Esophagus muscularis mucosa (tissue), 4 donors: ENCODE measurements at regions not wholly inside any gene's neighbourhood (a gene's known extent, or its start where the extent isn't known, plus 50 kb on each side); places are given as distances from the start of the nearest gene placed in this dataset.

Source experiments
- DNase-seq: peaks from one replicate; pipeline ENCODE4 v3.0.0-alpha.2; 2017; ENCODE audit errors: extremely low spot score
- H3K27ac ChIP-seq, 4 donors: fragments of 200-600 bp; sonication (generic); replicated peaks in 1 of 4; 1 replicate in 3 of 4; 2 replicates in 1 of 4; pipeline ENCODE4 v1.5.1; 2016 to 2019; ENCODE audit warnings: mild to moderate bottlenecking in 1 of 4
- H3K27me3 ChIP-seq, 4 donors: fragments of 200-600 bp; sonication (generic); one replicate each; pipeline versions ENCODE4 v1.5.1 to v1.6.0; 2016 to 2019
- H3K36me3 ChIP-seq, 4 donors: fragments of 200-600 bp; sonication (generic); one replicate each; pipeline ENCODE4 v1.5.1; 2016 to 2019
- H3K4me1 ChIP-seq, 4 donors: fragments of 200-600 bp; sonication (generic); one replicate each; pipeline ENCODE4 v1.5.1; 2016 to 2019
- H3K4me3 ChIP-seq, 4 donors: fragments of 200-600 bp; sonication (generic); 1 replicate in 2 of 4; 2 replicates in 2 of 4; pipeline ENCODE4 v1.5.1; 2016 to 2019; ENCODE audit warnings: mild to moderate bottlenecking in 4 of 4, moderate library complexity in 1 of 4
- H3K9me3 ChIP-seq, 4 donors: fragments of 200-600 bp; sonication (generic); 1 replicate in 3 of 4; 2 replicates in 1 of 4; pipeline ENCODE4 v1.5.1; 2016 to 2019
- CTCF ChIP-seq, 3 experiments: fragments of 200-600 bp in 2 of 3; fragments of 450-650 bp in 1 of 3; sonication (generic) in 2 of 3; IDR thresholded peaks; one replicate each; pipeline ENCODE4 v1.5.1; 2017 to 2019; ENCODE audit warnings: antibody characterized with exemption in 3 of 3, mild to moderate bottlenecking in 2 of 3, moderate library complexity in 1 of 3
- EP300 ChIP-seq: sonication (generic); formaldehyde crosslinking; IDR thresholded peaks from one replicate; pipeline ENCODE4 v1.6.1; 2017; ENCODE audit warnings: antibody characterized with exemption
- POLR2A ChIP-seq: fragments of 450-650 bp; IDR thresholded peaks from one replicate; pipeline ENCODE4 v1.6.1; 2017; ENCODE audit warnings: antibody characterized with exemption, moderate library complexity, mild to moderate bottlenecking, low read depth
- POLR2AphosphoS5 ChIP-seq, 2 donors: sonication (generic); formaldehyde crosslinking; IDR thresholded peaks; one replicate each; pipeline ENCODE4 v1.6.1; 2017; ENCODE audit warnings: antibody characterized with exemption in 2 of 2
- WGBS: methylation state at CpG from one replicate; pipeline ENCODE4 v1.1.5; 2018; 5-methylcytosine and 5-hydroxymethylcytosine counted together
- intact Hi-C: fragments of 100-400 bp; cut with DNase I; formaldehyde crosslinking; loops from one replicate; pipeline ENCODE4 v1.15.1; 2023

DNA sequence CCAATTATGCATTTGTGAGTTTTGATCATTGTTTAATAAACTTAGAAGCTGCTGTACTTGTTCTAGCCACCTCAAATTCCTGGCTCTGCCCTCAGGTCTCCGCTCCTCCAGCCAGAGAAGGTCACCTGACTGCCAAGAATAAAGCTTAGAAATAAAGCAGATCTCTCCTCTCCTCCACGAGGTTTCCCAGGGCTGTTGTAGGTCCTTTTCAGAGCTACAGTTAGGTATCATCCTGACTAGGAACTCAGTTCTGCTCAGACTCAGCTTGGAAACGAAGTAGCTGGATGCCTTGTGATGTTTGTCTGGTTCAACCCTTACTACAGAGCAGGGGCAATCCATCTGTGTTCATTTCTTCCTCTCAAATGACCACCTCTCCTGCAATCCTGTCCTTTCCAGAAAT is 79.1 kb upstream of the RAPGEF2 start:
- TF ChIP-seq EP300 (no peak), CTCF (IDR thresholded peaks at IDR 0.05) (no peak), POLR2AphosphoS5 (IDR thresholded peaks at IDR 0.05) (peak in 1 of 2 donors; percentile 52), POLR2A (no peak)
- 36% methylated on average over 3 of the region's 3 CpGs for WGBS
- H3K36me3 ChIP-seq: no peaks in the 10 kb centered on the region
- intact Hi-C loops: no loop called here
- H3K9me3 ChIP-seq: no peaks in the 10 kb centered on the region
- H3K4me3 ChIP-seq: no peak overlapping the region
- peaks cover 10 to 14% (median 12%) of the 10 kb centered on the region in 4 donors for H3K4me1 ChIP-seq
- peak overlapping the region in 3 of 4 donors; percentile 21 to 58 (median 57) for H3K27ac ChIP-seq
- H3K27me3 ChIP-seq: no peaks in the 10 kb centered on the region
- no peak for DNase-seq

DNA sequence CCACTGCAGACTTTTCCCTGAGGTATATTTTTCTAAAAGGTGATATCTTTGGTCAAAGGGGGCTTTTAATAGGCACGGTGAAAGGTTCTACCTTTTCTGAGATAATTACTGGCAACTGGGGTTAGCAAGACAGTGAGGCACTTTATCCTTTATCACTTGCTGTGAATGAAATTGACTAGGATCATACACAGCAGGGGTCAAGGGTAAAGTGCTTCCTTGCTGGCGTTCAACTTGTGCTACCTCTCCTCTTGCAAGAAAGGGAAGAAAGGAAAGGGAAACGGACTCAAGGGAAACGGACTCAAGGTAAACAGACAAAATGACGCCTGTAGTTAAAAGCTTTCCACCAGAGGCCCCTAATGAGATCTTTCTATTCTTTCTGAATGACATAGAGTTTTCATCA is 78.6 kb upstream of the RAPGEF2 start:
- Histone ChIP-seq H3K36me3 (no peaks in the 10 kb centered on the region), H3K4me1 (peaks cover 10 to 14% (median 12%) of the 10 kb centered on the region in 4 donors), H3K4me3 (no peak overlapping the region), H3K27me3 (no peaks in the 10 kb centered on the region), H3K9me3 (no peaks in the 10 kb centered on the region), H3K27ac (peak overlapping the region in 2 of 4 donors; percentile 57 to 58)
- TF ChIP-seq POLR2AphosphoS5 (IDR thresholded peaks at IDR 0.05): no peak
- TF ChIP-seq CTCF (IDR thresholded peaks at IDR 0.05): no peak
- no peak for TF ChIP-seq EP300
- TF ChIP-seq POLR2A: no peak
- DNase-seq: no peak
- intact Hi-C loops: no loop called here
- WGBS: 68% methylated on average over 5 of the region's 5 CpGs

DNA sequence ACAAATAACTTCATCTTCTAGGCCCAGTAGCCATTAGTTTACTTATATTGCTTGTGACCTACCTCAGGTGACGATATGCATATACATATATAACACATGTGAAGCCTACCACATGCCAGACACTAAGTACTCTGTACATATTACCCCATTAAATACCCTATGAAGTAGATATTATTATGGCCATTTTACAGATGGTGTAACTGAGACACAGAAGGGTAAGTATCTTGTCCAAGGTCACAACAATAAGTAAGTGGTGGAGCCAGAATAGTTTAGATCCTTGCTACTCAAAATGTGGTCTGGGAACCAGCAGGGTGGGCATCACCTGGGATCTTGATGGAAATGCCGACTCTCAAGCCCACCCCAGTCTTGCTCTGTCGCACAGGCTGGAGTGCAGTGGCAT is 78.1 kb upstream of the RAPGEF2 start:
- no peaks in the 10 kb centered on the region for H3K27me3 ChIP-seq
- intact Hi-C loops: no loop called here
- H3K4me1 ChIP-seq: peaks cover 10 to 14% (median 12%) of the 10 kb centered on the region in 4 donors
- H3K9me3 ChIP-seq: no peaks in the 10 kb centered on the region
- no peaks in the 10 kb centered on the region for H3K36me3 ChIP-seq
- no peak for DNase-seq
- H3K4me3 ChIP-seq: no peak overlapping the region
- TF ChIP-seq POLR2AphosphoS5 (IDR thresholded peaks at IDR 0.05) (no peak), EP300 (no peak), CTCF (IDR thresholded peaks at IDR 0.05) (no peak), POLR2A (no peak)
- WGBS: 97% methylated on average over 3 of the region's 3 CpGs
- H3K27ac ChIP-seq: no peak overlapping the region

GRCh38 chr4:159026329-159026728 is 76.5 kb upstream of the RAPGEF2 start:
- DNase-seq: no peak
- H3K36me3 ChIP-seq: no peaks in the 10 kb centered on the region
- no peaks in the 10 kb centered on the region for H3K27me3 ChIP-seq
- TF ChIP-seq POLR2A (no peak), CTCF (IDR thresholded peaks at IDR 0.05) (no peak), EP300 (no peak), POLR2AphosphoS5 (IDR thresholded peaks at IDR 0.05) (no peak)
- intact Hi-C loops: no loop called here
- H3K27ac ChIP-seq: no peak overlapping the region
- no peak overlapping the region for H3K4me3 ChIP-seq
- no peaks in the 10 kb centered on the region for H3K9me3 ChIP-seq
- H3K4me1 ChIP-seq: peaks cover 10 to 14% (median 12%) of the 10 kb centered on the region in 4 donors

- DNase-seq: no peak
- 69% methylated on average over 2 of the region's 2 CpGs for WGBS
- no peak for TF ChIP-seq EP300
- Histone ChIP-seq H3K9me3 (no peaks in the 10 kb centered on the region), H3K27me3 (no peaks in the 10 kb centered on the region), H3K36me3 (no peaks in the 10 kb centered on the region), H3K4me1 (peaks cover 10 to 14% (median 12%) of the 10 kb centered on the region in 4 donors), H3K4me3 (no peak overlapping the region), H3K27ac (no peak overlapping the region)
- intact Hi-C loops: no loop called here
These were observed 75.3 kb upstream of the RAPGEF2 start for GRCh38 chr4:159027535-159027934.
